Stimulated activated CD4-positive, alpha-beta T cell treated with anti-CD3 and anti-CD28 coated beads, TNF-alpha, amount 100 ng/mL, for 24 hours (primary cell): ENCODE measurements at regions not wholly inside any gene's neighbourhood (a gene's known extent, or its start where the extent isn't known, plus 50 kb on each side); places are given as distances from the start of the nearest gene placed in this dataset.
"Not testable (repeated sequence)": the region's sequence is repeated elsewhere in the genome, so short reads cannot be mapped to it uniquely, and the experiment has no call there.

Experiments used
- DNase-seq, 3 experiments: peaks; one replicate each; pipeline ENCODE4 v3.0.0-alpha.2; 2020; ENCODE audit warnings: low read depth in 3 of 3

GRCh38 chr5:118604106-118604505 is 384.2 kb downstream of the DTWD2 start:
- DNase-seq, result no peak

- DNase-seq, result no peak
These were observed 385.1 kb downstream of the DTWD2 start for GRCh38 chr5:118603278-118603677.

DNA sequence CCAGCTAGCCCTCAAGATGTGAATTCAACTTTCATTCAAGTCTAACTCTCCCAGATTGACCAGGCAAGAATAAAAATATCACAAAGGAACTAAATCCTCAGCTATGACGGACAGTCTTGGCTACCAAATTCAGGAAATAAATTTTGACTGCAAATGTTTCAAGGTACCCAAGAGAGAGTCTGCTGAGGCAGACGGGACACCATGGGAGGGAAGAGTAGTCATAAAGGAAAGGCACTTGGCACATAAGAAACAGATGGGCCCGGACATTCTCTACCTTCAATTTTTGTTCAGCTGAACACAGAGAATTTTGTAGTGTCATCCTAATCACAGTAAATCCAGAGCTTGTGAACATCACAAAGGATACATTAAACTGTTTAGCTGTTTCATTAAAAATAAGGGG is 390.0 kb downstream of the DTWD2 start:
- no peak for DNase-seq

GRCh38 chr5:118597543-118597942 is 390.8 kb downstream of the DTWD2 start:
- no peak for DNase-seq

GRCh38 chr5:118596255-118596654 is 392.1 kb downstream of the DTWD2 start:
- no peak for DNase-seq

- no peak for DNase-seq
These were observed 395.4 kb downstream of the DTWD2 start for GRCh38 chr5:118593003-118593328.

DNA sequence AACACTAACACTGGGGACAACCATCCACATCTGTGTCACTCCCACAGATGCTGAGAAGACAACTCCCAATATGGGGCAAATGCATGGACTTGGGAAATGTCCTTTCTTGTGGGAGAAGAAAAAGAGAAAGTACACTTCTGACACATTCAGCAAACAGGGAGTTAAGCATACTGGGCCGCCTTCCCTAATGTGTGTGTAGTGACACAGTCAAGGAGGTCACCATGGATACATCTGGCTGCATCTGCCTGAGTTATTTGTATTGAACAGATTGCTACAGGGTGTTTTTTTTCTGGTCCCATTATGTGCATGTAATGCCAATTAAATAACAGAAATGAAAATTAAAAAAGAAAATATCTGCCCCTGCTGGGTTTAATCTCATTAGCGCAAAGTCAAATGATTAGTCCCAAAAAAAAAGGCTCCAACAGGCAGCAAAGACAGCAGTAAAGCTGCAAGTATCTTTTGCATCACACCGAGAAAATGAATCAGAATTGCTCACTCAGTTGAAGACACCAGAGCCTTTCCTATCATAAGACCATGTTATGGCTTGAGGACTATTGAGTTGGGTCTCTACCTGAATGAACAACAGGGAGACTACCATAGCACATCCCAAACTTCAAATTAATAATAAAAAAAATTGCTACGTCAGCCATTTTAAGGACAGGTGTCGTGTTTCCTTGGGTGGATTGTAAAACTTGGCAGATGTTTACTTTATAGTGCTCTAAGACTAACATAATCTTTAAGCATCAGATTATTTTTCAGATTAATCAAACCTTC is 395.9 kb downstream of the DTWD2 start:
- DNase-seq, result no peak

DNA sequence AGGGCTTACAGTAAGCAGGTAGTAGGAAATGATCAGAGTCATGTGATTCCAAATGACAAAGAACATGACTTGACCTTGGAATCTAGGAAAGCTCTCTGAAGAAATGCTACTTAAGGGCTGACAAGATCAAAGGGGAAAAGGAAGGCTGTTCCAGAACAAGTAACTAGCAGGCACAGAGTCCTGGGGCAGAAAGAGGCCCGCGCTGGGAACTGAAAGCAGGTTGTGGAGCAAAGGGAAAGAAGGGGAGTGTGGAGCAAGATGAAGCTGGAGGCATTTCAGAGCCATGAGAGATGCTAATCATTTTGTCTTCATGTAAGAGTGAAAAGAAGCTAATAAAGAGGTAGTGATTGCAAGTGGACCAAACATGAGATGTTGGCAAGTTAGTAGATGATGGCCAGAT is 397.5 kb downstream of the DTWD2 start:
- no peak for DNase-seq

DNA sequence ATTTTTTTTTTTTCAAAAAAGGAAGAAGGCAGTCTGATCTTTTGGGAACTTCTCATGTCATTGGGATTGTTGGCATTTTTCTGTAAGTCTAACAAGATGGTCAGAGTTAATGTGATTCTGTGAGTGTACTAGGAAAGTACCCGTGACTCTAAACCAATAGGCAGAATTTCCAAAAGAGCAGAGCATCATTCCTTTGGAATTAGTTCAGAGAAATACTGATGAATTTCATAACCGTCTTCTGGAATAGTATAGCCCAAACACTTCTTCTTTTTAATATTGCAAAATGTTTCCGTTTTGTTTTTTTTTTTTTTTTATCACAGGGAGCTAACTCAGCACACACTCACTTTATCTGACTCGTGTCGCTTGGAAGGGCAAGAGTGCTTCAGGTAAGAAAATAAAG is 407.4 kb downstream of the DTWD2 start:
- DNase-seq, result no peak

GRCh38 chr5:118578093-118578492 is 410.3 kb downstream of the DTWD2 start:
- DNase-seq, result no peak

DNA sequence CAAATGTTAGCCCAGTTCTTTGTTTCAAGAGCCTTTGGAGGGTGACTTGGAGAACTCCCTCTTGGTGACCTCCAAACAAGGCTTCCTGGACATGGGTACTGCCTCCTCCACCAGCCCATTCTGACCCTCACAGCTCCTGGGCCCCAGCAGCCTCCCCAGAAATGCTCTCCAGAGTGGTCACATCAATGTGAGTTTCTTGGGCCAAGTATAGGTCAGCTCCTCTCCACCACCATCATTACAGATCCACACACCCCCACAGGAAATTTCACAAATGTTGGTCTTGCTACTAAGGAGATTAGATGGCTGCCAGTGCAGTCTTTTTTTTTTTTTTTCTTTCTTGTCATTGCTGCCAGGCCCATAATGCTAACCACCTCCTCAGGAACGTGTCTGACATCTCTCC is 410.7 kb downstream of the DTWD2 start:
- DNase-seq, result no peak

DNA sequence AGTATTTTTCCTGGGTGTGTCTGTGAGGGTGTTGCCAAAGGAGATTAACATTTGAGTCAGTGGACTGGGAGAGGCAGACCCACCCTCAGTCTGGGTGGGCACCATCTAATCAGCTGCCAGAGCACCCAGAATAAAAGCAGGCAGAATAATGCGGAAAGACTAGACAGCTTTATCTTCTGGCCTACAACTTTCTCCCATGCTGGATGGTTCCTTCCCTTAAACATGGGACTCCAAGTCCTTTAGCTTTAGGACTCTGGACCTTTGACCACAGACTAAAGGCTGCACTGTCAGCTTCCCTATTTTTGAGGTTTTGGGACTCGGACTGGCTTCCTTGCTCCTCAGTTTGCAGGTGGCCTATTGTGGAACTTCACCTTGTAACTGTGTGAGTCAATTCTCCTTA is 418.1 kb downstream of the DTWD2 start:
- not testable (repeated sequence) for DNase-seq

GRCh38 chr5:118569596-118569995 is 418.8 kb downstream of the DTWD2 start:
- not testable (repeated sequence) for DNase-seq

DNA sequence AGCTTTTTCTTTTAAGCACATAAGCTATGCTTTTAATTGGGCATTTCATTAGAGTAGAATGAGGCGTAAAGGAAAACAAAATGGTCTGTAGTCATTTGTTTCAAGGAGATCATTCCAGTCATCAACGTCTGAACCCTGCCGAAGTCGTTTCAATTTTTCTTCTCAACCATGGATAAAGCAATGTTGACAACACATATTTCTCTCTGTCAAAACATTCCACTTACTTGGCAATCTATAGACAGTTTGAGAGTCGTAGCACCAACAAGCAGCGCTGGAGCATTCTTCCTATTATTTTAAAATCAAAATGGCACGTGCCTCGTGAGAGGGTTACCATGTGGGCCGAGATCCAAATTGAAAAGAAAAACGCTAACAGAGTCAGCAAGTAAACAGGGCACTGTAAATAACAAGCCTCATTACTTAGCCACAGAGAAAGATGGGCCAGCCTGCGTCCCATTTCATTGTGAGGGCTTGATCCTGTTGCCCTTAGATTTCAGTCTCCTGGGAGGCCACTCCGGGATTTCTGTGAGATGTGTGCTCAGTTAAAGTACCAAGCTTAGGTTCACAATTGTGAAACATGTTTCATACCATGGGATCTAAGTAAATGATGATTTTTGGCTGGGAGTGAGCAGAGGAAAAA is 422.9 kb downstream of the DTWD2 start:
- DNase-seq, result no peak

DNA sequence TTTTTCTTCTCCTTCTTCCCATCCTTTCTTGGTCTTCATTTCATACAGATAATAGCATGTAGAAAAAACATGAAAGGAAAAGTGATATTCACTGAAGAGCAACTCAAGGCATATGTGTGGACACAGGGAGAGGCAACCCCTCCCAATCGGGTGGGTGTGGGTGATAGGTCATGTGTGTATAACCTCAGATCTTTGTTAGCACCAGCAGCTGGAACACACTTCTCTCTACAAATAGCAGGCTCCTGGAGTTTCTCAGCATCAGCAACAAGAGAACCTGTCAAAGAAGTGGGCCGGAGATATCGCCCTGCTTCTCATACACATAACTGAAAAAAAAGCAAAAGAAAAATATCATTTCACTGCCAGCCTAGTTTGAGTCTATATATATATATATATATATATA is 426.4 kb downstream of the DTWD2 start:
- no peak for DNase-seq

DNA sequence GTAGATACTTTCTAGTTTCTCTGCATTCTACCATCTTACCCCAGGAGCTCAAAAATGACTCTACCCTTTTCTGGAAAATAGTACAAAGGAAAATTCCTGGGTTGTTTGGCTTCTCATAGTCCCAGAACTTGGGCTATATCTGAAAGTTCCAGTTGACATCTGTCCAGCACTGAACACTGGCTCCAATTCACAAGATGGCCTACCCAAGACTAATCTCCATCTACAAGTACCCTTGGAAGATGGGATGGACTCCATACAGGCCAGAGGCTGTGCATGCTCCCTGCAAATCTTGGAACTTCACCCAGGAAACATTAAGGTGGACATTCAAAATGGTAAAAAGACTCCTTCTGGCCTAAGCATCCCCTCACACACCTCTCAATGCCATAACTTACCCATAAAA is 427.1 kb downstream of the DTWD2 start:
- no peak for DNase-seq

GRCh38 chr5:118558871-118559270 is 429.5 kb downstream of the DTWD2 start:
- DNase-seq, result no peak

DNA sequence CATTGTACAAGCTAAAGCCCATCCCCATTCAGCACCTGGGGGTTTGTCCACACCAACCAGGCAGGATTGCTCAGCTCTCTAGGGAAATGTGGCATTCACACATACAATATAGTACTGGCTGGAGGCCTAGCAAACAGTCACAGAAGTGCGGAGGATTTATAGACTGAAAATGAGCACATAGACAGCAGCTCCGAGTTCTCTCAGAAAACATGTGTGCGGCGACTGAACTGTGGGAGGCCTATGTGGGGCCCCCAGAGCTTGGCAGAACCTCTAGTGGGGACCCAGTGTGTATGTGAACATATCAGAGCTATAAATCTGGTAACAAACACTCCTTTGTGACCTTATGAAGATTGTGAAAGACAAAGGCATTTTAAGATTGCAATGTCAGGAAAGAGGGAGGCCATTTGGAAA is 431.1 kb downstream of the DTWD2 start:
- DNase-seq, result no peak

GRCh38 chr5:118556792-118557191 is 431.6 kb downstream of the DTWD2 start:
- no peak for DNase-seq

DNA sequence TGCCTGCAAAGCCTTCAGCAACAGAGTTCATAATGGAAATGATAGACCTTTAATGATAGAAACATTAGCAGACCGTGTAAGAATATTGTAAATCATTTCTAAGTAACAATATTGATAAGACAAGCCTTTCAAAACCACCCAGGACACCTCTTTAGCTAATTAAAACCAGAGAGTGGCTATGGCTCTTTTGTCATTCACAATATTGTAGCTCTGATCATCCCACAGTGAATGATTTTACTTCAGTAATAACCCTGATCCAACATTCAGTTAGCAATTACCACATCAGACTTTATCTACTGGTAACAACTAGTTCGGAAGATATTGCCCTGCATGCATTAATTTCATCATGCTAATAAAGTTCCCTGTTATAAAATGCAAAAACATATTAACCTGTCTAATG is 432.6 kb downstream of the DTWD2 start:
- no peak for DNase-seq

- no peak for DNase-seq
These were observed 433.4 kb downstream of the DTWD2 start for GRCh38 chr5:118554981-118555380.

GRCh38 chr5:118554241-118554640 is 434.1 kb downstream of the DTWD2 start:
- no peak for DNase-seq

GRCh38 chr5:118553662-118554061 is 434.7 kb downstream of the DTWD2 start:
- no peak for DNase-seq
